ENCODE measurements at regions not wholly inside any gene's neighbourhood (a gene's known extent, or its start where the extent isn't known, plus 50 kb on each side); places are given as distances from the start of the nearest gene placed in this dataset.

- TF ChIP-seq ZBTB33 (IDR thresholded peaks at IDR 0.05; ENCODE audit: extremely low read depth, insufficient replicate concordance, low read length) (no peak), CEBPB (IDR thresholded peaks at IDR 0.05; ENCODE audit: low read depth) (no peak), CTCF (IDR thresholded peaks at IDR 0.05 in 2 of 3, conservative IDR thresholded peaks at IDR 0.05 in 1 of 3; ENCODE audit: borderline replicate concordance in 1 of 3, insufficient read depth in 1 of 3, low read depth in 2 of 3, low read length in 2 of 3) (no peak), SRF (IDR thresholded peaks at IDR 0.05; ENCODE audit: low read depth) (no peak), EZH2phosphoT487 (IDR thresholded peaks at IDR 0.05; ENCODE audit: borderline replicate concordance) (no peak), TCF7L2 (IDR thresholded peaks at IDR 0.05; ENCODE audit: borderline replicate concordance, extremely low read depth, insufficient read depth, insufficient read length) (no peak), CBX3 (IDR thresholded peaks at IDR 0.05; ENCODE audit: low read depth) (no peak), EZH2 (IDR thresholded peaks at IDR 0.05) (no peak)
- TF ChIP-seq, protein P1, sequence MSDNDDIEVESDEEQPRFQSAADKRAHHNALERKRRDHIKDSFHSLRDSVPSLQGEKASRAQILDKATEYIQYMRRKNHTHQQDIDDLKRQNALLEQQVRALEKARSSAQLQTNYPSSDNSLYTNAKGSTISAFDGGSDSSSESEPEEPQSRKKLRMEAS (IDR thresholded peaks at IDR 0.05): no peak
Measured at GRCh38 chr2:3965211-3965610, 261.8 kb downstream of the DCDC2C start (continued).

DNA sequence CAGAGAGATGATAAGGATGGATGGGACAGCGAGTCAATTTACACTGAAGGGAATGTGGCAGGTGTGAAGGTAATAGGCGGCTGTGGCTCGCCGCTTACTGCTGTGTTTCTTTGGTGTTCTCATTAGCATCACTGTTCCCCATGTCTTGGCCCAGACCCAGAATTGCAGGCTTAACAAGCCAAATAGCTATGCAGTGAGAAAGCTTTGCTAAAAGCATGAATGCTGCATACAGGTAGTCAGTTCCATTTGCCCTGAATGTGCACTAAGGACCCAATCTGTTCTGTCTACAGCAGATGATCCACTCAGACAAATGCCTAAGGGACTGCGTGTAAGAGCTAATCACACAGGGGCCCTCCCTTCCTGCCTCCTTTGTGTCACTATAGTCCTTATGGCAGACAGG lies 262.6 kb downstream of the DCDC2C start:
- intact Hi-C loops (cut with micrococcal nuclease): no loop called here
- Histone ChIP-seq H3K36me3 (ENCODE audit: control insufficient read depth in 1 of 2, insufficient read depth in 2 of 2, low read length in 2 of 2) (no peaks in the 10 kb centered on the region), H3K4me2 (ENCODE audit: low read length) (no peak overlapping the region), H3K27ac (ENCODE audit: low read depth, low read length) (no peak overlapping the region), H3K9ac (ENCODE audit: low read length) (no peak overlapping the region), H2AFZ (ENCODE audit: low read depth, low read length, poor library complexity, severe bottlenecking) (no peak overlapping the region), H3K27me3 (ENCODE audit: insufficient read depth, low read length) (no peaks in the 10 kb centered on the region), H3K9me2 (ENCODE audit: insufficient read depth) (no peaks in the 10 kb centered on the region), H3K79me2 (ENCODE audit: insufficient read depth, low read length) (no peaks in the 10 kb centered on the region), H3K4me3 (replicated peaks in 1 of 2; ENCODE audit: low read depth in 1 of 2, low read length in 2 of 2) (no peak overlapping the region), H3K4me1 (ENCODE audit: control insufficient read depth in 1 of 2, insufficient read depth in 2 of 2, low read length in 2 of 2) (no peaks in the 10 kb centered on the region), H4K20me1 (ENCODE audit: insufficient read depth) (no peaks in the 10 kb centered on the region), H3K9me3 (ENCODE audit: control insufficient read depth in 1 of 2, insufficient read depth in 1 of 2, low read depth in 1 of 2, low read length in 2 of 2) (no peaks in the 10 kb centered on the region)
- POLR2A ChIA-PET: no interaction called here
- no TSS peak for BruUV-seq (replicated peaks)
- DNase-seq (ENCODE audit: low read depth, low spot score): no peak
- ATAC-seq: no peak
- CTCF ChIA-PET: no interaction called here
- RAD21 ChIA-PET (ENCODE audit: low non-redundant PET in 1 of 2, low total read pairs in 2 of 2, uncharacterized antibody in 2 of 2, unreplicated experiment in 2 of 2): no interaction called here
- no peak for TF ChIP-seq POLR2A (IDR thresholded peaks at IDR 0.05; ENCODE audit: borderline replicate concordance, extremely low read depth, insufficient read depth, insufficient read length)
- TF ChIP-seq SIN3A (IDR thresholded peaks at IDR 0.05; ENCODE audit: low read depth): no peak
- no peak for TF ChIP-seq ZBTB33 (IDR thresholded peaks at IDR 0.05; ENCODE audit: extremely low read depth, insufficient replicate concordance, low read length)
- no peak for TF ChIP-seq RAD21 (IDR thresholded peaks at IDR 0.05; ENCODE audit: low read depth)
- no peak for TF ChIP-seq YY1 (IDR thresholded peaks at IDR 0.05; ENCODE audit: extremely low read depth, insufficient replicate concordance, low read depth, low read length)
- TF ChIP-seq CEBPB (IDR thresholded peaks at IDR 0.05; ENCODE audit: low read depth): no peak
- TF ChIP-seq POLR2AphosphoS5 (IDR thresholded peaks at IDR 0.05; ENCODE audit: low read depth, low read length): no peak
- no peak for TF ChIP-seq ZFX (IDR thresholded peaks at IDR 0.05)
- no peak for TF ChIP-seq SRF (IDR thresholded peaks at IDR 0.05; ENCODE audit: low read depth)
- TF ChIP-seq CBX3 (IDR thresholded peaks at IDR 0.05; ENCODE audit: low read depth): no peak
- TF ChIP-seq ZNF274 (IDR thresholded peaks at IDR 0.05; ENCODE audit: low read depth, low read length): no peak
- TF ChIP-seq JUND (IDR thresholded peaks at IDR 0.05): no peak
- no peak for TF ChIP-seq EZH2 (IDR thresholded peaks at IDR 0.05)
- no peak for TF ChIP-seq ELF1 (IDR thresholded peaks at IDR 0.05; ENCODE audit: borderline replicate concordance, low read depth)
- TF ChIP-seq TCF7L2 (IDR thresholded peaks at IDR 0.05; ENCODE audit: borderline replicate concordance, extremely low read depth, insufficient read depth, insufficient read length): no peak
- TF ChIP-seq EGR1 (IDR thresholded peaks at IDR 0.05; ENCODE audit: low read depth): no peak
- TF ChIP-seq, protein P1 (IDR thresholded peaks at IDR 0.05): no peak
- TF ChIP-seq SP1 (IDR thresholded peaks at IDR 0.05; ENCODE audit: low read depth): no peak
